Frontal cortex (tissue), 3 donors: ENCODE measurements at regions not wholly inside any gene's neighbourhood (a gene's known extent, or its start where the extent isn't known, plus 50 kb on each side); places are given as distances from the start of the nearest gene placed in this dataset.

Source experiments
- DNase-seq, 2 donors: peaks; one replicate each; pipeline ENCODE4 v3.0.0; 2012; ENCODE audit warnings: low spot score in 2 of 2
- FAIRE-seq: peaks from 2 replicates; lab custom pipeline; 2012; peaks lifted over from hg19 to GRCh38; lab: Jason Lieb, UNC
- donor health status: control.
- donor health status: control.
- donor health status: control.

GRCh38 chr15:69820819-69821218, 276.9 kb downstream of the TLE3 start:
- no peak for DNase-seq
- FAIRE-seq, result no peak

GRCh38 chr15:69823223-69823907, 274.4 kb downstream of the TLE3 start:
- FAIRE-seq (no peak), DNase-seq (no peak)

- FAIRE-seq, result no peak
- no peak for DNase-seq
These were observed 273.4 kb downstream of the TLE3 start for GRCh38 chr15:69824075-69824876.

- no peak for FAIRE-seq
- no peak for DNase-seq
These were observed 272.8 kb downstream of the TLE3 start for GRCh38 chr15:69824877-69825406.

GRCh38 chr15:69825941-69826818, 271.5 kb downstream of the TLE3 start:
- FAIRE-seq, result no peak
- DNase-seq, result no peak

- no peak for FAIRE-seq
These were observed 270.9 kb downstream of the TLE3 start for GRCh38 chr15:69826819-69827175.

GRCh38 chr15:69827751-69828150, 270.0 kb downstream of the TLE3 start:
- no peak for DNase-seq
- no peak for FAIRE-seq

More at GRCh38 chr15:69826819-69827175, 270.9 kb downstream of the TLE3 start:
- DNase-seq, result no peak

GRCh38 chr15:69828181-69828828, 269.4 kb downstream of the TLE3 start:
- FAIRE-seq, result no peak
- DNase-seq, result no peak

GRCh38 chr15:69829974-69830373, 267.7 kb downstream of the TLE3 start:
- FAIRE-seq, result no peak
- DNase-seq, result no peak

GRCh38 chr15:69830430-69830829, 267.3 kb downstream of the TLE3 start:
- FAIRE-seq, result no peak
- DNase-seq, result no peak

- no peak for FAIRE-seq
- no peak for DNase-seq
These were observed 266.8 kb downstream of the TLE3 start for GRCh38 chr15:69830876-69831275.

- DNase-seq (no peak), FAIRE-seq (no peak)
These were observed 263.4 kb downstream of the TLE3 start for GRCh38 chr15:69834267-69834666.

- FAIRE-seq (no peak), DNase-seq (no peak)
These were observed 263.0 kb downstream of the TLE3 start for GRCh38 chr15:69834761-69835160.

- FAIRE-seq (no peak), DNase-seq (no peak)
These were observed 261.7 kb downstream of the TLE3 start for GRCh38 chr15:69836048-69836447.

- no peak for DNase-seq
- FAIRE-seq, result no peak
These were observed 261.0 kb downstream of the TLE3 start for GRCh38 chr15:69836526-69837230.

- no peak for FAIRE-seq
- DNase-seq, result no peak
These were observed 259.4 kb downstream of the TLE3 start for GRCh38 chr15:69838338-69838737.

- no peak for DNase-seq
- FAIRE-seq, result no peak
These were observed 258.7 kb downstream of the TLE3 start for GRCh38 chr15:69838994-69839393.

- no peak for DNase-seq
- FAIRE-seq, result no peak
These were observed 256.4 kb downstream of the TLE3 start for GRCh38 chr15:69841113-69841828.

GRCh38 chr15:69842851-69843250, 254.9 kb downstream of the TLE3 start:
- FAIRE-seq (no peak), DNase-seq (no peak)
